GM12878 (cell line): ENCODE measurements at regions not wholly inside any gene's neighbourhood (a gene's known extent, or its start where the extent isn't known, plus 50 kb on each side); places are given as distances from the start of the nearest gene placed in this dataset.

Experiments used
- ASH2L ChIP-seq: fragments of 300-600, 200-600 bp; sonication (generic); IDR thresholded peaks from 2 replicates; pipeline ENCODE4 v1.6.1; 2017; ENCODE audit warnings: low read depth, mild to moderate bottlenecking, borderline replicate concordance
- BCL3 ChIP-seq: IDR thresholded peaks from 2 replicates; pipeline ENCODE4 v1.6.1; 2011; ENCODE audit warnings: borderline replicate concordance, low read depth, mild to moderate bottlenecking, moderate library complexity, low read length; ENCODE audit not compliant: insufficient read depth, poor library complexity, severe bottlenecking
- BCLAF1 ChIP-seq: fragments of 450-650 bp; IDR thresholded peaks from 2 replicates; pipeline ENCODE4 v1.6.1; 2017; ENCODE audit warnings: antibody characterized with exemption, mild to moderate bottlenecking, moderate library complexity
- E2F4 ChIP-seq: IDR thresholded peaks from 2 replicates; pipeline ENCODE4 v1.6.1; 2012; ENCODE audit warnings: low read depth, low read length, improper control_type of control experiment
- E2F8 ChIP-seq: fragments of 450-650 bp; IDR thresholded peaks from 2 replicates; pipeline ENCODE4 v1.6.1; 2018; ENCODE audit warnings: mild to moderate bottlenecking, low read depth, moderate library complexity; ENCODE audit not compliant: partially characterized antibody
- FOS ChIP-seq: IDR thresholded peaks from 3 replicates; pipeline ENCODE4 v1.6.1; 2011; ENCODE audit warnings: borderline replicate concordance; ENCODE audit not compliant: insufficient read length; ENCODE audit errors: extremely low read depth
- LARP7 ChIP-seq: fragments of 450-650 bp; IDR thresholded peaks from 2 replicates; pipeline ENCODE4 v1.6.1; 2017; ENCODE audit warnings: mild to moderate bottlenecking
- MTA3 ChIP-seq: IDR thresholded peaks from 2 replicates; pipeline ENCODE4 v1.6.1; 2012; ENCODE audit warnings: low read length, inconsistent platforms, borderline replicate concordance
- PRDM15 ChIP-seq: fragments of 450-650 bp; formaldehyde crosslinking; IDR thresholded peaks from 2 replicates; pipeline ENCODE4 v1.4.0; 2020; ENCODE audit warnings: mild to moderate bottlenecking, moderate library complexity
- RB1 ChIP-seq: fragments of 450-650 bp; formaldehyde crosslinking; IDR thresholded peaks from 2 replicates; pipeline ENCODE4 v1.6.1; 2017; ENCODE audit warnings: mild to moderate bottlenecking, borderline replicate concordance
- SUPT20H ChIP-seq: IDR thresholded peaks from 2 replicates; pipeline ENCODE4 v1.6.1; 2011; ENCODE audit warnings: low read depth, mild to moderate bottlenecking, low read length, moderate library complexity, borderline replicate concordance; ENCODE audit not compliant: control insufficient read depth
- ZBTB33 ChIP-seq: fragments of 450-650 bp; IDR thresholded peaks from 2 replicates; pipeline ENCODE4 v1.6.1; 2017; ENCODE audit warnings: mild to moderate bottlenecking
- ZNF217 ChIP-seq: fragments of 450-650 bp; IDR thresholded peaks from 2 replicates; pipeline ENCODE4 v1.6.1; 2017; ENCODE audit warnings: antibody characterized with exemption, mild to moderate bottlenecking

- TF ChIP-seq E2F4 (no peak), SUPT20H (no peak), RB1 (no peak), BCL3 (no peak), ASH2L (no peak), BCLAF1 (no peak), E2F8 (no peak), FOS (no peak), ZBTB33 (no peak), MTA3 (no peak), LARP7 (no peak), ZNF217 (no peak), PRDM15 (no peak)
Observed at GRCh38 chr17:70493277-70493874, 324.0 kb downstream of the KCNJ2 start (continued).
